ENCODE measurements at regions not wholly inside any gene's neighbourhood (a gene's known extent, or its start where the extent isn't known, plus 50 kb on each side); places are given as distances from the start of the nearest gene placed in this dataset.
"Not testable (repeated sequence)": the region's sequence is repeated elsewhere in the genome, so short reads cannot be mapped to it uniquely, and the experiment has no call there.

GRCh38 chr3:21020681-21021080, 730.3 kb downstream of the ZNF385D start:
- DNase-seq (ENCODE audit: low read depth), result no peak

GRCh38 chr3:21020043-21020442, 731.0 kb downstream of the ZNF385D start:
- DNase-seq (ENCODE audit: low read depth), result no peak

- no peak for DNase-seq (ENCODE audit: low read depth)
Measured at GRCh38 chr3:21017115-21017852, 733.7 kb downstream of the ZNF385D start.

GRCh38 chr3:21013566-21013965, 737.4 kb downstream of the ZNF385D start:
- no peak for DNase-seq (ENCODE audit: low read depth)

GRCh38 chr3:20999661-21000060, 751.3 kb downstream of the ZNF385D start:
- DNase-seq (ENCODE audit: low read depth), result no peak

- DNase-seq (ENCODE audit: low read depth), result no peak
Measured at GRCh38 chr3:20997183-20997582, 753.8 kb downstream of the ZNF385D start.

GRCh38 chr3:20990896-20991295, 760.1 kb downstream of the ZNF385D start:
- no peak for DNase-seq (ENCODE audit: low read depth)

GRCh38 chr3:20989653-20990052, 761.4 kb downstream of the ZNF385D start:
- not testable (repeated sequence) for DNase-seq (ENCODE audit: low read depth)

- DNase-seq (ENCODE audit: low read depth), result no peak
Measured at GRCh38 chr3:20984594-20985205, 766.3 kb downstream of the ZNF385D start.

GRCh38 chr3:20975188-20975651, 775.8 kb downstream of the ZNF385D start:
- DNase-seq (ENCODE audit: low read depth), result no peak

- no peak for DNase-seq (ENCODE audit: low read depth)
Measured at GRCh38 chr3:20974396-20974795, 776.6 kb downstream of the ZNF385D start.

- DNase-seq (ENCODE audit: low read depth), result not testable (repeated sequence)
Measured at GRCh38 chr3:20970807-20971206, 780.2 kb downstream of the ZNF385D start.

GRCh38 chr3:20967485-20967884, 781.5 kb upstream of the SGO1 start:
- DNase-seq (ENCODE audit: low read depth), result not testable (repeated sequence)

- no peak for DNase-seq (ENCODE audit: low read depth)
Measured at GRCh38 chr3:20958161-20958560, 772.2 kb upstream of the SGO1 start.

- DNase-seq (ENCODE audit: low read depth), result no peak
Measured at GRCh38 chr3:20945892-20946291, 759.9 kb upstream of the SGO1 start.

- DNase-seq (ENCODE audit: low read depth), result no peak
Measured at GRCh38 chr3:20935791-20936190, 749.8 kb upstream of the SGO1 start.

GRCh38 chr3:20931834-20932233, 745.8 kb upstream of the SGO1 start:
- no peak for DNase-seq (ENCODE audit: low read depth)

- peak; percentile 0 for DNase-seq (ENCODE audit: low read depth)
Measured at GRCh38 chr3:20930034-20930433, 744.0 kb upstream of the SGO1 start.

GRCh38 chr3:20924646-20925385, 738.8 kb upstream of the SGO1 start:
- no peak for DNase-seq (ENCODE audit: low read depth)

- DNase-seq (ENCODE audit: low read depth), result not testable (repeated sequence)
Measured at GRCh38 chr3:20921112-20921511, 735.1 kb upstream of the SGO1 start.

GRCh38 chr3:20916951-20917606, 731.1 kb upstream of the SGO1 start:
- no peak for DNase-seq (ENCODE audit: low read depth)

- no peak for DNase-seq (ENCODE audit: low read depth)
Measured at GRCh38 chr3:20914310-20914709, 728.3 kb upstream of the SGO1 start.
